ENCODE measurements at regions not wholly inside any gene's neighbourhood (a gene's known extent, or its start where the extent isn't known, plus 50 kb on each side); places are given as distances from the start of the nearest gene placed in this dataset.

DNA sequence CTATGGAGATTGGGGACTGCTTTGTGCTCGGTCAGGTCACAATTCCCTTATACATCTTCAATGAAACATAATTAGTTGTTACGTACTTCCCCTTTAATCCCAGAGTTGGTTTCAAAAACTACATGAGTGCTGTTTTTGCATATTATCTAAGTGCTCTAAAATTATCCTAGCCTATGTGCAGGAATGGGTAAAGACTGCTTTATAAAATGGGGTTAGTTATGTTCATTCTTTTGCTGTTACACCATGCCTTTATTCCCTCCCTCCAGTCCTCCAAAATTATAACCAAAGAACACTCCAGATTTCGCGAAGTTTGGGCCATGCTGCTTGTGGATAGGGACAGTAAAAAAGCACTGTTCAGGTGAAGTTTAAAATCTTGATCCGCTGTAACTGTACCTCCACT lies 173.9 kb upstream of the SNX7 start:
- Histone ChIP-seq H3K27ac (ENCODE audit: insufficient read depth, low read depth, low read length, poor library complexity, severe bottlenecking) (no peak overlapping the region), H3K9me3 (ENCODE audit: control insufficient read depth, low read length) (no peaks in the 10 kb centered on the region), H3K36me3 (ENCODE audit: control insufficient read depth, insufficient read depth, low read length) (no peaks in the 10 kb centered on the region), H3K27me3 (ENCODE audit: control insufficient read depth, insufficient read depth, low read length, poor library complexity, severe bottlenecking) (no peaks in the 10 kb centered on the region), H3K4me1 (ENCODE audit: control insufficient read depth, insufficient read depth, low read length) (no peaks in the 10 kb centered on the region), H3K4me3 (ENCODE audit: insufficient read depth, low read depth, low read length) (no peak overlapping the region)
- 94% methylated on average over 5 of the region's 5 CpGs for WGBS, 2 experiments

DNA sequence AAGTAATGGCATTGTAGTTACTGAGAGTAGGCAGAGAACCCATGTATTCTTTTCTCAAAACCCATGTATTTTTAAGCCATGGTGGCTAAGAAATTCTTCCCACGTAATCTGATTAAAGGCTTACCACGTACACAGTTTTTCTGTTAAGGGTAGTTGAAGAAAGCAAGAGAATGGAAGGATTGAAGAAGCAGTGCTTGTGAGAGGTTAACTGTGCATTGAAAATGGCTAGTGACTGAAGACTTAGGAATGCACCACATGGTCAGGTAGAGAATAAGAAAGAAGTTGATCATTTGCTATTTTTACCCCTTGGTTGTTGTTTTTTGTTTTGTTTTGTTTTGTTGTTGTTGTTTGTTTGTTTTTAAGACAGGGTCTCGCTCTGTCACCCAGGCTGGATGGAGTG lies 178.9 kb upstream of the SNX7 start:
- 92% methylated on average over 3 of the region's 3 CpGs for WGBS, 2 experiments
- Histone ChIP-seq H3K9me3 (ENCODE audit: control insufficient read depth, low read length) (no peaks in the 10 kb centered on the region), H3K4me3 (ENCODE audit: insufficient read depth, low read depth, low read length) (no peak overlapping the region)

DNA sequence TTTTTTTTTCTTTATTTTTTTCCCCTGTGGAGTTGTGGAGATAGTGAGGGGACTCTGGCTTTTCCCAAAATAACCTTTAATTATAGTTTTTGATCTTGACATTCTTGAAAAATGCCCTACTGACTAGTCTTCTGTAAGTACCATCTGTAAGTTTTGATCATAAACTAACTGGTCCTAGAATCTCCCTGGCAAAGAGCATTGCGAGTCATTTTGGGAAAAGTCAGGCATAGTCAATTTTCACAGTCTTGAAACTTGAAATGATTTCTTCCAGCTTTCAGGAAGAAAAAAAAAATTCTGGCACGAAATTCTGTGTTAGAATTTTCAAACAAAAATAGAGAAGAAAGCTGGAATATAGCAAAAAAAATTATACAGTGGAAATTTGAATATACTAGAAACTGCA lies 181.2 kb upstream of the SNX7 start:
- Histone ChIP-seq H3K36me3 (ENCODE audit: control insufficient read depth, insufficient read depth, low read length) (no peaks in the 10 kb centered on the region), H3K9me3 (ENCODE audit: control insufficient read depth, low read length) (no peaks in the 10 kb centered on the region), H3K27me3 (ENCODE audit: control insufficient read depth, insufficient read depth, low read length, poor library complexity, severe bottlenecking) (no peaks in the 10 kb centered on the region), H3K27ac (ENCODE audit: insufficient read depth, low read depth, low read length, poor library complexity, severe bottlenecking) (no peak overlapping the region), H3K4me3 (ENCODE audit: insufficient read depth, low read depth, low read length) (no peak overlapping the region), H3K4me1 (ENCODE audit: control insufficient read depth, insufficient read depth, low read length) (no peaks in the 10 kb centered on the region)
- WGBS, 2 experiments = 70 to 90% methylated on average over 2 of the region's 2 CpGs

More for the DNA sequence above, 178.9 kb upstream of the SNX7 start:
- no peaks in the 10 kb centered on the region for H3K4me1 ChIP-seq (ENCODE audit: control insufficient read depth, insufficient read depth, low read length)
- H3K27ac ChIP-seq (ENCODE audit: insufficient read depth, low read depth, low read length, poor library complexity, severe bottlenecking) = no peak overlapping the region
- no peaks in the 10 kb centered on the region for H3K27me3 ChIP-seq (ENCODE audit: control insufficient read depth, insufficient read depth, low read length, poor library complexity, severe bottlenecking)
- no peaks in the 10 kb centered on the region for H3K36me3 ChIP-seq (ENCODE audit: control insufficient read depth, insufficient read depth, low read length)

DNA sequence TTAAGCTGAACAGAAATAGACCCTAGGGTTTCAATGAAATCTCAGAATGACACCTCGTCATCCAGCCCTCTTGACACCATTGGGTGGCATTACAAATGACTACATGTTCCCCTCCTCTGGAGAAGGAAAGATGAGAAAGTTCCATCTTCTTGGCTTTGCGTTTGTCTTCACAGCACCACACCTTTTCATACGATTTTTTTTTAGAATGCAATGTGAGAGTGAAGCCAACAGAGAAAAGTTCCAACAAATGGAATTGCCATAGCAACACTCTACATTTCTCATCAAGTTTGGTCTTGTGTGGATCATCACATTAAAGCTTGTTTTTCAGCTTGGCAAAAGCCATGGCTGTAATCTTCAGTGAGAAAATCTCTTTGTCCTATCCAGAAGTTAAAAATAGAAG lies 183.4 kb upstream of the SNX7 start:
- no peak overlapping the region for H3K27ac ChIP-seq (ENCODE audit: insufficient read depth, low read depth, low read length, poor library complexity, severe bottlenecking)
- H3K27me3 ChIP-seq (ENCODE audit: control insufficient read depth, insufficient read depth, low read length, poor library complexity, severe bottlenecking) = no peaks in the 10 kb centered on the region
- H3K9me3 ChIP-seq (ENCODE audit: control insufficient read depth, low read length) = no peaks in the 10 kb centered on the region
- no peak overlapping the region for H3K4me3 ChIP-seq (ENCODE audit: insufficient read depth, low read depth, low read length)
- no peaks in the 10 kb centered on the region for H3K36me3 ChIP-seq (ENCODE audit: control insufficient read depth, insufficient read depth, low read length)
- no peaks in the 10 kb centered on the region for H3K4me1 ChIP-seq (ENCODE audit: control insufficient read depth, insufficient read depth, low read length)
- WGBS, 2 experiments = 91 to 93% methylated on average over 3 of the region's 3 CpGs

DNA sequence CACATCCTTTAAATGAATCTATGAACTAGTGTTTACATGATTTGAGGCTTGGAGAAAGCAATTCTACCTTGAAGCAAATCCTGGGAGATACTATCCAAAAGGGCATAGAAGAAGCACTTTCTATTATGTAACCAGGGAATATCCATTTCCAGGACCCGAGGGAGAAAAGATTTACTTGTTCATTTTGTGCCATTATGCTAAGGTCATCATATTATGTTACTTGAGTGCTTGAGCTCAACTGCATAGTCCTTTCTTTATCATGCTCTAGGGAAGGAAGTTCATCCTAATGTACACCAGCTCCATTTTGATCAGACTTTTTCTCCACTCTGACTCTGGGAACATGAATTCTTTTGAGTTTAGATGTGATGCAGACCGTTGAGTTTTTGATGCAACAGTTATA lies 188.6 kb upstream of the SNX7 start:
- Histone ChIP-seq H3K4me1 (ENCODE audit: control insufficient read depth, insufficient read depth, low read length) (no peaks in the 10 kb centered on the region), H3K36me3 (ENCODE audit: control insufficient read depth, insufficient read depth, low read length) (no peaks in the 10 kb centered on the region), H3K27me3 (ENCODE audit: control insufficient read depth, insufficient read depth, low read length, poor library complexity, severe bottlenecking) (no peaks in the 10 kb centered on the region), H3K4me3 (ENCODE audit: insufficient read depth, low read depth, low read length) (no peak overlapping the region), H3K27ac (ENCODE audit: insufficient read depth, low read depth, low read length, poor library complexity, severe bottlenecking) (no peak overlapping the region), H3K9me3 (ENCODE audit: control insufficient read depth, low read length) (no peaks in the 10 kb centered on the region)
- WGBS, 2 experiments = 90 to 92% methylated on average over 2 of the region's 2 CpGs

DNA sequence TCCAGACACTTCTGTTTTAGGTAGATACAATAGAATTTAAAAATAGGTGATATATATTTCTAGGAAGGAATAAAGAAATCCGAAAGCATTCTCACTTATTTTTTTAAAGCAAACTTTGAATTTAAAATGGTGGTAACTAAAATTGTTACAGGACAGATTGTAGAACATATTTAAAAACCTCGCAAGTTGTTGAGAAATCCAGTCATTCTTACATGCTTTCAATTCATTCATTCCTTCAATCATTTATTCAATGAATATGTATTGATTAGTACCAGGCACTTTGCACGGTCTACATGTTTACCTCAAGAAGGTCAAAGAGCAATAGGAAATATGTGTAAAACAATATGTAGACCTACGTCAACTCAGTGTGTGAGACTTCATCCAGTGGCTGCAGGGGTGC lies 189.9 kb upstream of the SNX7 start:
- H3K36me3 ChIP-seq (ENCODE audit: control insufficient read depth, insufficient read depth, low read length) = no peaks in the 10 kb centered on the region
- no peaks in the 10 kb centered on the region for H3K27me3 ChIP-seq (ENCODE audit: control insufficient read depth, insufficient read depth, low read length, poor library complexity, severe bottlenecking)
- no peaks in the 10 kb centered on the region for H3K4me1 ChIP-seq (ENCODE audit: control insufficient read depth, insufficient read depth, low read length)
- no peak overlapping the region for H3K4me3 ChIP-seq (ENCODE audit: insufficient read depth, low read depth, low read length)
- WGBS, 2 experiments = 93 to 100% methylated on average over 2 to 4 of the region's 4 CpGs
- H3K27ac ChIP-seq (ENCODE audit: insufficient read depth, low read depth, low read length, poor library complexity, severe bottlenecking) = no peak overlapping the region
- H3K9me3 ChIP-seq (ENCODE audit: control insufficient read depth, low read length) = no peaks in the 10 kb centered on the region

DNA sequence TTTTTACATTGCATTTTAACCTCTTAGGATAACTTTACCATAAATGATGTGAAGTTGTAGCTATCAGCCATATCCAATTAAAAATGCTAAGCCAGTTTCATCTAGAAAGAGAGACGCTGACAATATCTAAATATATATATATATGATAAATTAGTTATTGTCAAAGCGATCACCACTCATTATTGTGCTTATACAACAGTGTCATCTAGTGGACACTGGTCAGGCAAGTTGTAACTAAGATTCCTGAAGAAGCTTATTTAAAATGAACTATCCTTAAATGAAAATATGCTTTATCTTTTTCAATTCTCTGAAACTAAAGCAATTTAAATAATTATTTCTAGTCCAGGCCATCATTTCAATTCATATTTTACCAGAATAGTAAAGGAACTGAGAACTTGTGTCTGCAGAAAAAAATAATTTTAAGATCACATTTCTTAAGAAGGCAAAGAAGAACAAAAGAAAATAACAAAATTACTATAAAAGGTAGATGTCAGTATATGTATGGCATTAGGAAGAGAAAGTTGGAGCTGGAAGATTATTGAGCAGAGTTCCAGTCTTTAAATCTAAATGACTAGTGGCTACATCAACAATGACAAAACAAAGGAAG lies 193.3 kb upstream of the SNX7 start:
- no CpG with 5 or more reads among the region's 2 CpGs for WGBS, 2 experiments
- no peaks in the 10 kb centered on the region for H3K4me1 ChIP-seq (ENCODE audit: control insufficient read depth, insufficient read depth, low read length)
- no peaks in the 10 kb centered on the region for H3K36me3 ChIP-seq (ENCODE audit: control insufficient read depth, insufficient read depth, low read length)
- no peaks in the 10 kb centered on the region for H3K27me3 ChIP-seq (ENCODE audit: control insufficient read depth, insufficient read depth, low read length, poor library complexity, severe bottlenecking)
- no peak overlapping the region for H3K4me3 ChIP-seq (ENCODE audit: insufficient read depth, low read depth, low read length)
- H3K27ac ChIP-seq (ENCODE audit: insufficient read depth, low read depth, low read length, poor library complexity, severe bottlenecking) = no peak overlapping the region
- H3K9me3 ChIP-seq (ENCODE audit: control insufficient read depth, low read length) = no peaks in the 10 kb centered on the region

DNA sequence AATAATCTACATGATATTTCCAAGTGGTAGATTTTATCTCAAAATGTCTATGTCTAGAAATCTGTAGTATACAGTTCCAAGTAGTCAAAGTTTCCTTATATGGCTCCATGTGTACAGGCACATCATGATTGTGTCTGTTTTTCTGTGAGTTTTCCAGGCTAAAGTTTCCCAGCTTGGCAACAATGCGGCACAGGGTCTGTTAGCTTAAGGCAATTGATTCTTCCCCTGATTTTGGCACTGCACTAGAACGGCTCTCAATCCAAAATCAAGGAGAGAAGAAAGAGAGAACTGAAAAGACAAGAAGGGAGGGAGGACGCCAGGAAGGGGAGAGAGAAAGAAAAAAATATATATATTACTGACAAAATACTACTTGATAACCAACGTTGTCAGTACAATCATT lies 193.9 kb upstream of the SNX7 start:
- Histone ChIP-seq H3K27ac (ENCODE audit: insufficient read depth, low read depth, low read length, poor library complexity, severe bottlenecking) (no peak overlapping the region), H3K36me3 (ENCODE audit: control insufficient read depth, insufficient read depth, low read length) (no peaks in the 10 kb centered on the region), H3K27me3 (ENCODE audit: control insufficient read depth, insufficient read depth, low read length, poor library complexity, severe bottlenecking) (no peaks in the 10 kb centered on the region), H3K4me3 (ENCODE audit: insufficient read depth, low read depth, low read length) (no peak overlapping the region), H3K4me1 (ENCODE audit: control insufficient read depth, insufficient read depth, low read length) (no peaks in the 10 kb centered on the region), H3K9me3 (ENCODE audit: control insufficient read depth, low read length) (no peaks in the 10 kb centered on the region)
- 78 to 81% methylated on average over 2 to 3 of the region's 4 CpGs for WGBS, 2 experiments

DNA sequence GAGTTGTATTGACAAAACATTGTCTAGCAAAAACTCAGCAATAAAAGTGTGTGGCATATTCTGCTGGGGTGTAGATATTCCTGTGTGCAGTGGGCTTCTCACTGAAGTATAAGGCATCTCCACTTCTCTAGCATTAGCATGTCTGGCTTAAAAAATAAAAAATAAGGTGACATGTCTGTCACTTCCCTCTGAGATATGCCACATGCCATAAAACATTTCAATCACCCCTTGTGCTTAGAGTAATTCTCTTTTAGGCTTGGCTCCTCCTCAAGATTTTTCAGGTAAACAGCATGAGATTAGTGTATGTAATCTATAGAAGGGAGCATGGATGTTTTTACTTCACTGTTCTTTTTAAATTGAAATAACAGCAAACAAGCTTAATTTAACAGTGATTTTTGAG lies 194.4 kb upstream of the SNX7 start:
- H3K36me3 ChIP-seq (ENCODE audit: control insufficient read depth, insufficient read depth, low read length) = no peaks in the 10 kb centered on the region
- H3K27ac ChIP-seq (ENCODE audit: insufficient read depth, low read depth, low read length, poor library complexity, severe bottlenecking) = no peak overlapping the region
- no peaks in the 10 kb centered on the region for H3K9me3 ChIP-seq (ENCODE audit: control insufficient read depth, low read length)
- no peaks in the 10 kb centered on the region for H3K4me1 ChIP-seq (ENCODE audit: control insufficient read depth, insufficient read depth, low read length)
- H3K27me3 ChIP-seq (ENCODE audit: control insufficient read depth, insufficient read depth, low read length, poor library complexity, severe bottlenecking) = no peaks in the 10 kb centered on the region
- H3K4me3 ChIP-seq (ENCODE audit: insufficient read depth, low read depth, low read length) = no peak overlapping the region

DNA sequence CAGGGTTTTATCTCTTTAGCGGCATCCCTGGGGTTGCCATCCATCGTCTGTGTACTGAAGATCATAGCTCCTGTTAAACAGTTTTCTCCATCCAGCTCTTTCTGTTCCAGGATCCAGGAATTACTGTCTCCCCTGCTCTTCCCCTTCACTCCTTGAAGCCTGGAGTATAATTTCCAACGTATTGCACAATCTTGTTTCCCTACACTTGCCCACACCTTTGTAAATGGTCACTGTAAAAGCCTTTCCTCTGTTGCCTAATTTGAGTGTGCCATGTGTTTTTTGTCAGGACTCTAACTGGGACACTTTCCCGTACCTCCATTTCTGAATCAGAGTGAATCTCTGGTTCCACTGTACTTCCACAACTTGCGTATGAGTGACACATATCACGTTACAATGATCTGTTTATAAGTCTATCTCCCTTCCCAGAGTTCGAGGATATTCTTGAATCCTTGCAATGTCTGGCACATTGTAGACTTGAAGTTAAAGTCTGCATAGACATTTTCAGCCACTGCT lies 199.6 kb upstream of the SNX7 start:
- no peaks in the 10 kb centered on the region for H3K36me3 ChIP-seq (ENCODE audit: control insufficient read depth, insufficient read depth, low read length)
- H3K27ac ChIP-seq (ENCODE audit: insufficient read depth, low read depth, low read length, poor library complexity, severe bottlenecking) = no peak overlapping the region
- no peaks in the 10 kb centered on the region for H3K9me3 ChIP-seq (ENCODE audit: control insufficient read depth, low read length)
- H3K4me3 ChIP-seq (ENCODE audit: insufficient read depth, low read depth, low read length) = no peak overlapping the region
- H3K27me3 ChIP-seq (ENCODE audit: control insufficient read depth, insufficient read depth, low read length, poor library complexity, severe bottlenecking) = no peaks in the 10 kb centered on the region
- H3K4me1 ChIP-seq (ENCODE audit: control insufficient read depth, insufficient read depth, low read length) = peaks cover 4% of the 10 kb centered on the region
- WGBS, 2 experiments = 93 to 94% methylated on average over 7 of the region's 7 CpGs

DNA sequence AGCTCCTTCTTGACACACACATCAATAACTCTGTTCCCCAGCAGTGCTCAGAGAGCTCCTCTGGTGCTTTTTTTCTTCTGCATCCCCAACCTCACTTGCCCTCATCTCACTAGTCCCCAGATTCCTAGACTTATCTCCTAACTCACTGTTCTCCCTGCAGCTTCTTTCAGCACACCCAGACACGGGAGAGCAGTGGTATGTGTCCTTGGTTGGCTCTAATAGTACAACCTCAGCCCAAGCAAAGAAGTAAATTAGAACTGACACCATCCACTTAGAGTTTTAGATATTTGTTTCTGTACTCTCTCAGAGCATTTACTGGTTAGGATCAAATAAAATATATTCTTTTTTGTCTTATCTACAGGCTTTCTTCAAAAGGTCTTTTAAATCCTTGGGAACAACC lies 201.4 kb upstream of the SNX7 start:
- Histone ChIP-seq H3K27ac (ENCODE audit: insufficient read depth, low read depth, low read length, poor library complexity, severe bottlenecking) (no peak overlapping the region), H3K9me3 (ENCODE audit: control insufficient read depth, low read length) (no peaks in the 10 kb centered on the region), H3K27me3 (ENCODE audit: control insufficient read depth, insufficient read depth, low read length, poor library complexity, severe bottlenecking) (no peaks in the 10 kb centered on the region), H3K4me1 (ENCODE audit: control insufficient read depth, insufficient read depth, low read length) (peaks cover 4% of the 10 kb centered on the region), H3K36me3 (ENCODE audit: control insufficient read depth, insufficient read depth, low read length) (no peaks in the 10 kb centered on the region), H3K4me3 (ENCODE audit: insufficient read depth, low read depth, low read length) (no peak overlapping the region)
- 69 to 75% methylated on average over 1 of the region's 1 CpG for WGBS, 2 experiments
